A549 (cell line): ENCODE measurements at regions not wholly inside any gene's neighbourhood (a gene's known extent, or its start where the extent isn't known, plus 50 kb on each side); places are given as distances from the start of the nearest gene placed in this dataset.

Experiments used
- BHLHE40 ChIP-seq: IDR thresholded peaks from 2 replicates; pipeline ENCODE4 v1.6.1; 2012; ENCODE audit warnings: low read depth, low read length, inconsistent platforms
- CBX2 ChIP-seq: fragments of 200-600 bp; sonication (generic); IDR thresholded peaks from 2 replicates; pipeline ENCODE4 v1.6.1; 2016; ENCODE audit warnings: low read depth, mild to moderate bottlenecking, borderline replicate concordance
- EP300 ChIP-seq, 2 experiments: fragments of >200 bp; sonication (Bioruptor Twin); formaldehyde crosslinking; IDR thresholded peaks; 2 replicates in 1 of 2; 3 replicates in 1 of 2; pipeline ENCODE4 v1.6.1; 2016 to 2017
- ESRRA ChIP-seq: fragments of 150-350 bp; IDR thresholded peaks from 2 replicates; pipeline ENCODE4 v1.6.1; 2014; ENCODE audit warnings: mild to moderate bottlenecking, low read length, borderline replicate concordance
- JUN ChIP-seq, 2 experiments: fragments of >200 bp; sonication (Bioruptor Twin); formaldehyde crosslinking; IDR thresholded peaks; 2 replicates in 1 of 2; 3 replicates in 1 of 2; pipeline ENCODE4 v1.6.1; 2016 to 2017
- KDM1A ChIP-seq: fragments of 200-600 bp; sonication (generic); IDR thresholded peaks from 2 replicates; pipeline ENCODE4 v1.6.1; 2016; ENCODE audit warnings: low read depth, mild to moderate bottlenecking
- POLR2A ChIP-seq: IDR thresholded peaks from 2 replicates; pipeline ENCODE4 v1.6.1; 2012; ENCODE audit warnings: mild to moderate bottlenecking, low read length
- RFX5 ChIP-seq: fragments of 450-650 bp; IDR thresholded peaks from 2 replicates; pipeline ENCODE4 v1.7.1; 2014; ENCODE audit warnings: antibody characterized with exemption, mild to moderate bottlenecking, moderate library complexity
- RNF2 ChIP-seq: fragments of 200-600 bp; sonication (generic); IDR thresholded peaks from 2 replicates; pipeline ENCODE4 v1.6.1; 2016; ENCODE audit warnings: low read depth, mild to moderate bottlenecking, antibody characterized with exemption, moderate library complexity, borderline replicate concordance
- SREBF2 ChIP-seq: fragments of 450-650 bp; IDR thresholded peaks from 2 replicates; pipeline ENCODE4 v1.6.1; 2014; ENCODE audit warnings: mild to moderate bottlenecking, moderate library complexity
- TF ChIP-seq, protein P1 (sequence below): fragments of >200 bp; sonication (Bioruptor Twin); formaldehyde crosslinking; IDR thresholded peaks from 3 replicates; pipeline ENCODE4 v1.5.1; 2016
- TF ChIP-seq, protein P2 (sequence below): IDR thresholded peaks from 2 replicates; pipeline ENCODE4 v1.6.1; 2012

DNA sequence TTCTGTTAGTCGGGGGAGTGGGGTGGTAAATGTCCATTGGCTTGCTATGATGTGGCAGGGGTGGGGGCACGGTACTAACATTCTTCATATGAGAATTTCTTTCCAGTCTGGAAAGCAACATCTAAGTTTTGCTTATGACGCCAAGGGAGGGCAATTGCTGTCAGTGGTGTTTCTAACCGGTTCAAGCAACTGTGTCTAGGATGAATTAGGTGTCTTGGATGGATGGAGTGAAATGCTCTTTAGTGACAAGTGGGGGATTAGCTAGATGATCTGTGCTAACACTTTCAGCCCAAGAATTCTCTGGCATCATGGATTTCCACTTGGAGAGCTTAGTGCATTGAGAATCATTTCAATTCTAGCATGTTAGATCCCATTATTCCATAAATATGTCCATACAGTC, 262.6 kb upstream of the SORL1-AS1 start:
- no peak for TF ChIP-seq SREBF2
- no peak for TF ChIP-seq RFX5
- TF ChIP-seq, protein P1, sequence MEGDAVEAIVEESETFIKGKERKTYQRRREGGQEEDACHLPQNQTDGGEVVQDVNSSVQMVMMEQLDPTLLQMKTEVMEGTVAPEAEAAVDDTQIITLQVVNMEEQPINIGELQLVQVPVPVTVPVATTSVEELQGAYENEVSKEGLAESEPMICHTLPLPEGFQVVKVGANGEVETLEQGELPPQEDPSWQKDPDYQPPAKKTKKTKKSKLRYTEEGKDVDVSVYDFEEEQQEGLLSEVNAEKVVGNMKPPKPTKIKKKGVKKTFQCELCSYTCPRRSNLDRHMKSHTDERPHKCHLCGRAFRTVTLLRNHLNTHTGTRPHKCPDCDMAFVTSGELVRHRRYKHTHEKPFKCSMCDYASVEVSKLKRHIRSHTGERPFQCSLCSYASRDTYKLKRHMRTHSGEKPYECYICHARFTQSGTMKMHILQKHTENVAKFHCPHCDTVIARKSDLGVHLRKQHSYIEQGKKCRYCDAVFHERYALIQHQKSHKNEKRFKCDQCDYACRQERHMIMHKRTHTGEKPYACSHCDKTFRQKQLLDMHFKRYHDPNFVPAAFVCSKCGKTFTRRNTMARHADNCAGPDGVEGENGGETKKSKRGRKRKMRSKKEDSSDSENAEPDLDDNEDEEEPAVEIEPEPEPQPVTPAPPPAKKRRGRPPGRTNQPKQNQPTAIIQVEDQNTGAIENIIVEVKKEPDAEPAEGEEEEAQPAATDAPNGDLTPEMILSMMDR: no peak
- no peak for TF ChIP-seq RNF2
- no peak for TF ChIP-seq ESRRA
- TF ChIP-seq EP300 (IDR thresholded peaks at IDR 0.05): no peak
- TF ChIP-seq CBX2: no peak
- TF ChIP-seq POLR2A: no peak
- TF ChIP-seq JUN (IDR thresholded peaks at IDR 0.05): no peak
- no peak for TF ChIP-seq BHLHE40
- TF ChIP-seq, protein P2, sequence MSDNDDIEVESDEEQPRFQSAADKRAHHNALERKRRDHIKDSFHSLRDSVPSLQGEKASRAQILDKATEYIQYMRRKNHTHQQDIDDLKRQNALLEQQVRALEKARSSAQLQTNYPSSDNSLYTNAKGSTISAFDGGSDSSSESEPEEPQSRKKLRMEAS: no peak
- TF ChIP-seq KDM1A: no peak
